WTC11 (cell line): ENCODE measurements at regions not wholly inside any gene's neighbourhood (a gene's known extent, or its start where the extent isn't known, plus 50 kb on each side); places are given as distances from the start of the nearest gene placed in this dataset.

Experiments
- ATAC-seq: fragments of 200-7000 bp; cut with Tn5 transposase; 2 replicates; pipeline ENCODE4 v1.10.0; 2021; ENCODE audit warnings: mild to moderate bottlenecking, moderate library complexity
- CTCF ChIA-PET: fragments of 300-600 bp; sonication (Branson Sonifier 250); formaldehyde crosslinking; loops from one replicate; lab custom pipeline; 2021; ENCODE audit warnings: antibody characterized with exemption; lab: Charles Lee
- POLR2A ChIA-PET: fragments of 350-600 bp; sonication (Branson Sonifier 250); formaldehyde crosslinking; loops from one replicate; lab custom pipeline; 2021; ENCODE audit warnings: antibody characterized with exemption; lab: Charles Lee
- DNase-seq: peaks from one replicate; pipeline ENCODE4 v3.0.0; 2021; ENCODE audit warnings: low spot score
- H3K27ac Mint-ChIP-seq: 2 replicates; pipeline ENCODE4 v1.8.0; 2021; ENCODE audit warnings: mixed read lengths
- H3K27me3 Mint-ChIP-seq: 2 replicates; pipeline ENCODE4 v1.8.0; 2021; ENCODE audit warnings: low read depth, mild to moderate bottlenecking, moderate library complexity, mixed read lengths
- H3K36me3 Mint-ChIP-seq: 2 replicates; pipeline ENCODE4 v1.8.0; 2021; ENCODE audit warnings: mixed read lengths
- H3K4me1 Mint-ChIP-seq: 2 replicates; pipeline ENCODE4 v1.8.0; 2022; ENCODE audit warnings: mixed read lengths
- H3K4me3 Mint-ChIP-seq: 2 replicates; pipeline ENCODE4 v1.8.0; 2021; ENCODE audit warnings: mild to moderate bottlenecking, moderate library complexity, mixed read lengths
- H3K9me3 Mint-ChIP-seq: 2 replicates; pipeline ENCODE4 v1.8.0; 2021; ENCODE audit warnings: mixed read lengths
- CBFB ChIP-seq: sonication (generic); formaldehyde crosslinking; IDR thresholded peaks from 2 replicates; pipeline ENCODE4 v1.8.1; 2022; ENCODE audit warnings: mild to moderate bottlenecking, low read depth, missing genetic modification reagents
- ETV6 ChIP-seq: sonication (generic); formaldehyde crosslinking; IDR thresholded peaks from 2 replicates; pipeline ENCODE4 v1.8.1; 2022; ENCODE audit warnings: mild to moderate bottlenecking, missing genetic modification reagents
- FOXP4 ChIP-seq: sonication (generic); formaldehyde crosslinking; IDR thresholded peaks from 2 replicates; pipeline ENCODE4 v1.8.0; 2022; ENCODE audit warnings: mild to moderate bottlenecking, missing genetic modification reagents
- IRF2 ChIP-seq: sonication (generic); formaldehyde crosslinking; IDR thresholded peaks from 2 replicates; pipeline ENCODE4 v1.8.0; 2022; ENCODE audit warnings: low read depth, missing genetic modification reagents, borderline replicate concordance
- MAX ChIP-seq: sonication (generic); formaldehyde crosslinking; IDR thresholded peaks from 2 replicates; pipeline ENCODE4 v1.8.0; 2022; ENCODE audit warnings: mild to moderate bottlenecking, missing genetic modification reagents
- MXD4 ChIP-seq: fragments of 250-450 bp; sonication (Bioruptor Pico); IDR thresholded peaks from 2 replicates; pipeline ENCODE4 v1.8.0; 2021; ENCODE audit warnings: mild to moderate bottlenecking, moderate library complexity, borderline replicate concordance
- NFYB ChIP-seq: sonication (generic); formaldehyde crosslinking; conservative IDR thresholded peaks from 2 replicates; pipeline ENCODE4 v1.8.0; 2022; ENCODE audit warnings: low read depth, missing genetic modification reagents
- NR3C1 ChIP-seq: sonication (generic); formaldehyde crosslinking; conservative IDR thresholded peaks from 2 replicates; pipeline ENCODE4 v1.8.1; 2023; ENCODE audit warnings: low read depth, mild to moderate bottlenecking, missing genetic modification reagents
- OVOL2 ChIP-seq: fragments of 250-450 bp; sonication (Bioruptor Pico); IDR thresholded peaks from 2 replicates; pipeline ENCODE4 v1.9.0; 2021; ENCODE audit warnings: mild to moderate bottlenecking, borderline replicate concordance
- SP1 ChIP-seq: sonication (generic); formaldehyde crosslinking; conservative IDR thresholded peaks from 2 replicates; pipeline ENCODE4 v1.8.1; 2022; ENCODE audit warnings: missing genetic modification reagents
- ZNF121 ChIP-seq: sonication (generic); formaldehyde crosslinking; IDR thresholded peaks from 2 replicates; pipeline ENCODE4 v1.8.0; 2023; ENCODE audit warnings: missing genetic modification reagents
- ZNF138 ChIP-seq: sonication (generic); formaldehyde crosslinking; conservative IDR thresholded peaks from 2 replicates; pipeline ENCODE4 v1.8.1; 2022; ENCODE audit warnings: mild to moderate bottlenecking, moderate library complexity, missing genetic modification reagents
- ZNF423 ChIP-seq: fragments of 250-450 bp; sonication (Bioruptor Pico); IDR thresholded peaks from 2 replicates; pipeline ENCODE4 v2.1.2; 2022; ENCODE audit warnings: mild to moderate bottlenecking, moderate library complexity
- ZNF425 ChIP-seq: fragments of 250-450 bp; sonication (Bioruptor Pico); conservative IDR thresholded peaks from 2 replicates; pipeline ENCODE4 v1.9.0; 2021; ENCODE audit warnings: mild to moderate bottlenecking
- TF ChIP-seq, protein P1 (sequence below): sonication (generic); formaldehyde crosslinking; IDR thresholded peaks from 2 replicates; pipeline ENCODE4 v1.8.1; 2022; ENCODE audit warnings: mild to moderate bottlenecking, missing genetic modification reagents, moderate library complexity, borderline replicate concordance
- TF ChIP-seq, protein P2 (sequence below): sonication (generic); formaldehyde crosslinking; IDR thresholded peaks from 2 replicates; pipeline ENCODE4 v1.8.1; 2023; ENCODE audit warnings: mild to moderate bottlenecking, missing genetic modification reagents, moderate library complexity
- TF ChIP-seq, protein P3 (sequence below): sonication (generic); formaldehyde crosslinking; IDR thresholded peaks from 2 replicates; pipeline ENCODE4 v1.8.0; 2022; ENCODE audit warnings: mild to moderate bottlenecking, missing genetic modification reagents

- no peaks in the 10 kb centered on the region for H3K36me3 Mint-ChIP-seq
- no peak overlapping the region for H3K27ac Mint-ChIP-seq
- no peak for ATAC-seq
- H3K4me3 Mint-ChIP-seq: no peak overlapping the region
- H3K4me1 Mint-ChIP-seq: no peaks in the 10 kb centered on the region
- no peaks in the 10 kb centered on the region; the same call in 1 of the 2 replicates for H3K27me3 Mint-ChIP-seq
- TF ChIP-seq ZNF121: no peak
- TF ChIP-seq, all 79 proteins: peak for 0
- POLR2A ChIA-PET: no interaction called here
- CTCF ChIA-PET: interaction anchor here (0.8 to 6.2 kb wide), 11 partner anchors 17 to 354 kb away, joined by 3 to 31 read pairs (median 5); no protein-coding TSS in a partner anchor
- no peaks in the 10 kb centered on the region for H3K9me3 Mint-ChIP-seq
- DNase-seq: no peak
Observed at GRCh38 chr2:71796174-71796593, 342.8 kb downstream of the DYSF start.

DNA sequence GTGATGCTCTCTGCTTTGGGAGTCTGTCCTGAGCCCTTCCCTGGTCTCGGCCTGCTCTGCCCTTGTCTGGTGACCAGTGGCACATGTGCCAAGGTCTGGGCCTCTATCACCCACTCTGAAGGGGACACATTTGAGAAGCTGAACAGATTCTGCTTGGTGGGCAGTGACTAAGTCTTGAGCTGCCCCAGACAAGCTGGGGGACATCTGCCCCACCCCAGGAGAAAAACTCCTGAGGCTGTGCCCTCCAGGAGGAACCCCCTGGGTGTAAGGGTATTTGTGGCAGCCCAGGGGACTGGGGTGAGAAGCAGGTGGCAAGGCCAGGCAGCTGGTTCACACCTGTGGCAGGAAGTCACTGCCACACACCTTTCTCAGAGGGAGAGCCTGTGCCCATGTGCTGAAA lies 342.1 kb downstream of the DYSF start:
- CTCF ChIA-PET: interaction anchor here (0.6 to 6.2 kb wide), 12 partner anchors 16 to 355 kb away, joined by 3 to 27 read pairs (median 4); no protein-coding TSS in a partner anchor
- Mint-ChIP-seq H3K4me3 (no peak overlapping the region), H3K27ac (no peak overlapping the region), H3K4me1 (peaks cover 3% of the 10 kb centered on the region; the same call in 1 of the 2 replicates), H3K9me3 (no peaks in the 10 kb centered on the region), H3K36me3 (no peaks in the 10 kb centered on the region), H3K27me3 (no peaks in the 10 kb centered on the region; the same call in 1 of the 2 replicates)
- POLR2A ChIA-PET: no interaction called here
- TF ChIP-seq FOXP4 (CRISPR knock-in tag): no peak
- TF ChIP-seq NR3C1: no peak
- TF ChIP-seq, protein P1, sequence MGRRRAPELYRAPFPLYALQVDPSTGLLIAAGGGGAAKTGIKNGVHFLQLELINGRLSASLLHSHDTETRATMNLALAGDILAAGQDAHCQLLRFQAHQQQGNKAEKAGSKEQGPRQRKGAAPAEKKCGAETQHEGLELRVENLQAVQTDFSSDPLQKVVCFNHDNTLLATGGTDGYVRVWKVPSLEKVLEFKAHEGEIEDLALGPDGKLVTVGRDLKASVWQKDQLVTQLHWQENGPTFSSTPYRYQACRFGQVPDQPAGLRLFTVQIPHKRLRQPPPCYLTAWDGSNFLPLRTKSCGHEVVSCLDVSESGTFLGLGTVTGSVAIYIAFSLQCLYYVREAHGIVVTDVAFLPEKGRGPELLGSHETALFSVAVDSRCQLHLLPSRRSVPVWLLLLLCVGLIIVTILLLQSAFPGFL: no peak
- no peak for TF ChIP-seq IRF2 (CRISPR knock-in tag)
- TF ChIP-seq ZNF423: no peak
- TF ChIP-seq NFYB (CRISPR knock-in tag): no peak
- TF ChIP-seq, protein P2, sequence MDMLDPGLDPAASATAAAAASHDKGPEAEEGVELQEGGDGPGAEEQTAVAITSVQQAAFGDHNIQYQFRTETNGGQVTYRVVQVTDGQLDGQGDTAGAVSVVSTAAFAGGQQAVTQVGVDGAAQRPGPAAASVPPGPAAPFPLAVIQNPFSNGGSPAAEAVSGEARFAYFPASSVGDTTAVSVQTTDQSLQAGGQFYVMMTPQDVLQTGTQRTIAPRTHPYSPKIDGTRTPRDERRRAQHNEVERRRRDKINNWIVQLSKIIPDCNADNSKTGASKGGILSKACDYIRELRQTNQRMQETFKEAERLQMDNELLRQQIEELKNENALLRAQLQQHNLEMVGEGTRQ (CRISPR knock-in tag): no peak
- no peak for TF ChIP-seq ZNF138 (CRISPR knock-in tag)
- no peak for TF ChIP-seq MAX
- TF ChIP-seq ZNF425 (CRISPR knock-in tag): no peak
- TF ChIP-seq, protein P3, sequence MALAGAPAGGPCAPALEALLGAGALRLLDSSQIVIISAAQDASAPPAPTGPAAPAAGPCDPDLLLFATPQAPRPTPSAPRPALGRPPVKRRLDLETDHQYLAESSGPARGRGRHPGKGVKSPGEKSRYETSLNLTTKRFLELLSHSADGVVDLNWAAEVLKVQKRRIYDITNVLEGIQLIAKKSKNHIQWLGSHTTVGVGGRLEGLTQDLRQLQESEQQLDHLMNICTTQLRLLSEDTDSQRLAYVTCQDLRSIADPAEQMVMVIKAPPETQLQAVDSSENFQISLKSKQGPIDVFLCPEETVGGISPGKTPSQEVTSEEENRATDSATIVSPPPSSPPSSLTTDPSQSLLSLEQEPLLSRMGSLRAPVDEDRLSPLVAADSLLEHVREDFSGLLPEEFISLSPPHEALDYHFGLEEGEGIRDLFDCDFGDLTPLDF: no peak
- no peak for TF ChIP-seq CBFB (CRISPR knock-in tag)
- TF ChIP-seq OVOL2 (CRISPR knock-in tag): no peak
- no peak for ATAC-seq
- no peak for DNase-seq

DNA sequence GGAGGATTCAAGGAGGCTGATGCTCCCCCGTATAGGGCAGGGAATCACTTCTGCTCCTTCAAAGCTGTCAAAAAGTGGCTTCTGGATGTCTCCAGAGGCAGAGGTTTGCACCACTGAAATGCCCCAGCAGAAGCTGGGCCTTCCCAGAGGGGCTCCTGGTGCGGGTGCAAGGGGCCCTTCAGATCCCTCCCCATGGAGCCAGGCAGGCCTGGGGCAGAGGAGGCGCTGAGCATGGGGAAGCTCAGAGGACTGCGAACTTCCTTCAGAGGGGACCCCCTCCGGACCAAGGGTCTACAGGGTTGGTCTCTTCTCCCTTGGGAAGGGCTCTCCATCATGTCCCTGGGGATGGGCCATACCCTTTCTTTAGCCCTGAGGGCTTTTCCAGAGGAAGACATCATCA lies 341.2 kb downstream of the DYSF start:
- H3K27ac Mint-ChIP-seq: no peak overlapping the region
- ChIA-PET CTCF (interaction anchor here (0.7 to 6.2 kb wide), 11 partner anchors 15 to 356 kb away, joined by 3 to 27 read pairs (median 4); no protein-coding TSS in a partner anchor), POLR2A (interaction anchor here (0.6 kb wide), 2 partner anchors 100 to 1157 kb away, joined by 3 to 5 read pairs; no protein-coding TSS in a partner anchor)
- peaks cover 4% of the 10 kb centered on the region; the same call in 1 of the 2 replicates for H3K4me1 Mint-ChIP-seq
- H3K36me3 Mint-ChIP-seq: no peaks in the 10 kb centered on the region
- H3K9me3 Mint-ChIP-seq: no peaks in the 10 kb centered on the region
- no peak overlapping the region for H3K4me3 Mint-ChIP-seq
- DNase-seq (no peak), ATAC-seq (no peak)
- TF ChIP-seq ZNF121 (no peak), NR3C1 (no peak), ZNF423 (no peak), SP1 (CRISPR knock-in tag) (no peak), MXD4 (CRISPR knock-in tag) (no peak), NFYB (CRISPR knock-in tag) (no peak), ETV6 (no peak)
- no peaks in the 10 kb centered on the region; the same call in 1 of the 2 replicates for H3K27me3 Mint-ChIP-seq
